Mesenchymal stem cell (in vitro differentiated cells and primary cell): ENCODE measurements at regions not wholly inside any gene's neighbourhood (a gene's known extent, or its start where the extent isn't known, plus 50 kb on each side); places are given as distances from the start of the nearest gene placed in this dataset.
A peak's percentile ranks its signal among the peaks of the same experiment; 100 is the strongest.

Experiments used
- DNase-seq: peaks from one replicate; pipeline ENCODE4 v3.0.0-alpha.2; 2013
- H2AFZ ChIP-seq: one replicate; pipeline ENCODE4 v1.6.1; 2013; ENCODE audit warnings: low read depth, mild to moderate bottlenecking, control low read depth, inconsistent platforms, low read length, moderate library complexity
- H2AK5ac ChIP-seq: 2 replicates; pipeline ENCODE4 v1.6.1; 2013; ENCODE audit warnings: low read length, moderate library complexity, mild to moderate bottlenecking, inconsistent platforms; ENCODE audit not compliant: severe bottlenecking
- H2BK120ac ChIP-seq: one replicate; pipeline ENCODE4 v1.6.1; 2013; ENCODE audit warnings: low read depth, mild to moderate bottlenecking, inconsistent platforms, low read length, moderate library complexity
- H2BK12ac ChIP-seq, 2 experiments: one replicate each; pipeline ENCODE4 v1.6.1; 2013; ENCODE audit warnings: inconsistent platforms in 2 of 2, low read length in 2 of 2, mild to moderate bottlenecking in 2 of 2, moderate library complexity in 2 of 2, control low read depth in 1 of 2
- H2BK15ac ChIP-seq: one replicate; pipeline ENCODE4 v1.6.1; 2013; ENCODE audit warnings: mild to moderate bottlenecking, low read depth, inconsistent platforms; ENCODE audit not compliant: poor library complexity, severe bottlenecking
- H2BK5ac ChIP-seq: 2 replicates; pipeline ENCODE4 v1.6.1; 2013; ENCODE audit warnings: low read depth, mild to moderate bottlenecking, low read length, control low read depth, inconsistent platforms; ENCODE audit not compliant: poor library complexity, severe bottlenecking
- H3K14ac ChIP-seq, 2 experiments: one replicate each; pipeline ENCODE4 v1.6.1; 2013; ENCODE audit warnings: inconsistent platforms in 2 of 2, low read length in 2 of 2, control low read depth in 1 of 2, mild to moderate bottlenecking in 1 of 2, moderate library complexity in 1 of 2
- H3K18ac ChIP-seq, 2 experiments: one replicate each; pipeline ENCODE4 v1.6.1; 2013; ENCODE audit warnings: inconsistent platforms in 2 of 2, low read length in 2 of 2, control low read depth in 1 of 2, low read depth in 1 of 2, mild to moderate bottlenecking in 1 of 2
- H3K23ac ChIP-seq, 2 experiments: one replicate each; pipeline ENCODE4 v1.6.1; 2013; ENCODE audit warnings: inconsistent platforms in 2 of 2, low read length in 2 of 2, mild to moderate bottlenecking in 2 of 2, moderate library complexity in 2 of 2, control low read depth in 1 of 2
- H3K27ac ChIP-seq: 2 replicates; pipeline ENCODE4 v1.5.1; 2013; ENCODE audit warnings: mild to moderate bottlenecking, moderate library complexity, low read length, control low read depth, inconsistent platforms; ENCODE audit not compliant: poor library complexity, severe bottlenecking
- H3K27me3 ChIP-seq, 2 experiments: 2 replicates each; pipeline versions ENCODE4 v1.6.1 to v1.7.0; 2013; ENCODE audit warnings: low read length in 2 of 2, mild to moderate bottlenecking in 2 of 2, moderate library complexity in 2 of 2, control low read depth in 1 of 2, inconsistent platforms in 1 of 2; ENCODE audit not compliant: control insufficient read depth in 1 of 2, insufficient read depth in 1 of 2
- H3K36me3 ChIP-seq, 2 experiments: 2 replicates each; pipeline versions ENCODE4 v1.6.1 to v1.7.0; 2013; ENCODE audit warnings: low read length in 2 of 2, control low read depth in 1 of 2, inconsistent platforms in 1 of 2, low read depth in 1 of 2, mild to moderate bottlenecking in 1 of 2; ENCODE audit not compliant: insufficient read depth in 2 of 2, control insufficient read depth in 1 of 2
- H3K4ac ChIP-seq, 2 experiments: one replicate each; pipeline ENCODE4 v1.6.1; 2013; ENCODE audit warnings: inconsistent platforms in 2 of 2, low read length in 2 of 2, mild to moderate bottlenecking in 2 of 2, moderate library complexity in 2 of 2, control low read depth in 1 of 2, low read depth in 1 of 2
- H3K4me1 ChIP-seq: 2 replicates; pipeline ENCODE4 v1.6.1; 2013; ENCODE audit warnings: low read depth, low read length, control low read depth; ENCODE audit not compliant: control insufficient read depth, insufficient read depth
- H3K4me2 ChIP-seq: 2 replicates; pipeline ENCODE4 v1.6.1; 2013; ENCODE audit warnings: low read length, mild to moderate bottlenecking, inconsistent platforms; ENCODE audit not compliant: poor library complexity, severe bottlenecking
- H3K4me3 ChIP-seq, 2 experiments: 2 replicates each; pipeline versions ENCODE4 v1.5.1 to v1.7.0; 2013; ENCODE audit warnings: low read length in 2 of 2, mild to moderate bottlenecking in 2 of 2, control low read depth in 1 of 2, low read depth in 1 of 2; ENCODE audit not compliant: insufficient read depth in 1 of 2
- H3K79me1 ChIP-seq: replicated peaks from 2 replicates; pipeline ENCODE4 v1.6.1; 2013; ENCODE audit warnings: mild to moderate bottlenecking, control low read depth, low read length, inconsistent platforms; ENCODE audit not compliant: poor library complexity, severe bottlenecking
- H3K9ac ChIP-seq: 2 replicates; pipeline ENCODE4 v1.7.0; 2013; ENCODE audit warnings: mild to moderate bottlenecking, low read length, moderate library complexity
- H3K9me3 ChIP-seq: 2 replicates; pipeline ENCODE4 v1.7.0; 2013; ENCODE audit warnings: mild to moderate bottlenecking, low read length; ENCODE audit not compliant: control insufficient read depth
- H4K8ac ChIP-seq: one replicate; pipeline ENCODE4 v1.6.1; 2013; ENCODE audit warnings: inconsistent platforms, mild to moderate bottlenecking, low read length, moderate library complexity
- H4K91ac ChIP-seq: one replicate; pipeline ENCODE4 v1.6.1; 2013; ENCODE audit warnings: mild to moderate bottlenecking, low read length, inconsistent platforms
- WGBS: methylation state at CpG from one replicate; pipeline ENCODE4 v1.1.7; 2013; ENCODE audit warnings: mixed read lengths; 5-methylcytosine and 5-hydroxymethylcytosine counted together

- Histone ChIP-seq H2BK5ac (no peak overlapping the region), H2AK5ac (no peak overlapping the region), H3K18ac (no peak overlapping the region), H2AFZ (no peak overlapping the region), H2BK12ac (no peak overlapping the region), H4K8ac (no peak overlapping the region), H3K27ac (no peak overlapping the region), H3K4me3 (no peak overlapping the region), H3K27me3 (peaks cover 0 to 4% of the 10 kb centered on the region in 2 experiments), H3K4me2 (no peak overlapping the region), H4K91ac (no peak overlapping the region), H3K9me3 (no peaks in the 10 kb centered on the region), H3K4me1 (no peaks in the 10 kb centered on the region), H3K4ac (no peak overlapping the region), H3K79me1 (no peaks in the 10 kb centered on the region), H2BK15ac (no peak overlapping the region), H3K23ac (no peak overlapping the region), H3K14ac (no peak overlapping the region), H3K36me3 (no peaks in the 10 kb centered on the region), H2BK120ac (no peak overlapping the region), H3K9ac (peak overlapping the region; percentile 53)
- DNase-seq: peak; percentile 29
- WGBS: 75% methylated on average over 4 of the region's 5 CpGs
These were observed 61.1 kb downstream of the XCL1 start for GRCh38 chr1:168637350-168637991.

GRCh38 chr1:168638884-168639283 lies 62.5 kb downstream of the XCL1 start:
- DNase-seq: no peak
- Histone ChIP-seq H2BK12ac (no peak overlapping the region), H2AFZ (no peak overlapping the region), H3K79me1 (no peaks in the 10 kb centered on the region), H4K8ac (no peak overlapping the region), H3K4me1 (no peaks in the 10 kb centered on the region), H3K27ac (no peak overlapping the region), H3K9ac (no peak overlapping the region), H3K23ac (no peak overlapping the region), H3K4me3 (no peak overlapping the region), H2BK15ac (no peak overlapping the region), H2BK120ac (no peak overlapping the region), H3K18ac (no peak overlapping the region), H3K9me3 (no peaks in the 10 kb centered on the region), H2BK5ac (no peak overlapping the region), H3K4me2 (no peak overlapping the region), H4K91ac (no peak overlapping the region), H2AK5ac (no peak overlapping the region), H3K14ac (no peak overlapping the region), H3K36me3 (no peaks in the 10 kb centered on the region), H3K4ac (no peak overlapping the region), H3K27me3 (peaks cover 0 to 5% of the 10 kb centered on the region in 2 experiments)
- no CpG with 5 or more reads among the region's 1 CpG for WGBS

GRCh38 chr1:168640182-168640581 lies 63.8 kb downstream of the XCL1 start:
- H4K91ac ChIP-seq: no peak overlapping the region
- no peak overlapping the region for H3K9ac ChIP-seq
- H3K79me1 ChIP-seq: no peaks in the 10 kb centered on the region
- no peak overlapping the region for H3K23ac ChIP-seq
- no peaks in the 10 kb centered on the region for H3K9me3 ChIP-seq
- WGBS: 90% methylated on average over 1 of the region's 1 CpG
- H3K4me1 ChIP-seq: no peaks in the 10 kb centered on the region
- H3K14ac ChIP-seq: no peak overlapping the region
- H3K4me3 ChIP-seq: no peak overlapping the region
- H2BK12ac ChIP-seq: no peak overlapping the region
- H2AFZ ChIP-seq: no peak overlapping the region
- H3K27me3 ChIP-seq: peaks cover 0 to 5% of the 10 kb centered on the region in 2 experiments
- no peak overlapping the region for H2AK5ac ChIP-seq
- no peak overlapping the region for H3K27ac ChIP-seq
- no peak overlapping the region for H2BK120ac ChIP-seq
- no peak overlapping the region for H3K4ac ChIP-seq
- no peak overlapping the region for H2BK15ac ChIP-seq
- H3K4me2 ChIP-seq: no peak overlapping the region
- no peak overlapping the region for H2BK5ac ChIP-seq
- H4K8ac ChIP-seq: no peak overlapping the region
- no peak overlapping the region for H3K18ac ChIP-seq
- no peak for DNase-seq
- H3K36me3 ChIP-seq: no peaks in the 10 kb centered on the region

- Histone ChIP-seq H3K79me1 (no peaks in the 10 kb centered on the region), H3K4me3 (no peak overlapping the region)
These were observed 64.4 kb downstream of the XCL1 start for GRCh38 chr1:168640836-168641235.

More at GRCh38 chr1:168640836-168641235, 64.4 kb downstream of the XCL1 start:
- H3K18ac ChIP-seq: no peak overlapping the region
- H2BK5ac ChIP-seq: no peak overlapping the region
- H3K27ac ChIP-seq: no peak overlapping the region
- no peaks in the 10 kb centered on the region for H3K9me3 ChIP-seq
- WGBS: 87% methylated on average over 2 of the region's 3 CpGs
- no peaks in the 10 kb centered on the region for H3K36me3 ChIP-seq
- no peak overlapping the region for H3K9ac ChIP-seq
- H3K4me2 ChIP-seq: no peak overlapping the region
- no peak overlapping the region for H3K23ac ChIP-seq
- H2BK15ac ChIP-seq: no peak overlapping the region
- no peak for DNase-seq
- no peak overlapping the region for H2AK5ac ChIP-seq
- no peak overlapping the region for H3K4ac ChIP-seq
- H2BK120ac ChIP-seq: no peak overlapping the region
- no peak overlapping the region for H4K8ac ChIP-seq
- no peak overlapping the region for H2BK12ac ChIP-seq
- H3K4me1 ChIP-seq: no peaks in the 10 kb centered on the region
- no peak overlapping the region for H2AFZ ChIP-seq
- H3K27me3 ChIP-seq: peaks cover 0 to 5% of the 10 kb centered on the region in 2 experiments
- no peak overlapping the region for H3K14ac ChIP-seq
- H4K91ac ChIP-seq: no peak overlapping the region
